SK-N-MC (cell line): ENCODE measurements at regions not wholly inside any gene's neighbourhood (a gene's known extent, or its start where the extent isn't known, plus 50 kb on each side); places are given as distances from the start of the nearest gene placed in this dataset.

ENCODE experiments used
- DNase-seq: peaks from one replicate; pipeline ENCODE4 v3.0.0-alpha.2; 2011; ENCODE audit warnings: low read depth, low spot score
- H3K27ac ChIP-seq: fragments of 200-600 bp; sonication (generic); 2 replicates; pipeline ENCODE4 v1.5.1; 2016; ENCODE audit warnings: mixed run types
- H3K36me3 ChIP-seq: fragments of 200-600 bp; sonication (generic); 2 replicates; pipeline ENCODE4 v1.6.1; 2017; ENCODE audit warnings: antibody characterized with exemption, low read length, mixed read lengths; ENCODE audit not compliant: insufficient read depth
- H3K4me3 ChIP-seq: fragments of 200-600 bp; sonication (generic); 2 replicates; pipeline ENCODE4 v1.5.1; 2016
- H3K9ac ChIP-seq: fragments of 200-600 bp; sonication (generic); 2 replicates; pipeline ENCODE4 v1.8.0; 2017; ENCODE audit warnings: mixed run types, mixed read lengths; ENCODE audit not compliant: insufficient read length
- H3K9me3 ChIP-seq: fragments of 200-600 bp; sonication (generic); 2 replicates; pipeline ENCODE4 v1.6.1; 2017; ENCODE audit warnings: low read depth, mild to moderate bottlenecking, antibody characterized with exemption, low read length, moderate library complexity, mixed read lengths
- EZH2 ChIP-seq: fragments of 200-600 bp; sonication (generic); IDR thresholded peaks from one replicate; pipeline ENCODE4 v1.6.1; 2017; ENCODE audit warnings: antibody characterized with exemption
- FOXP2 ChIP-seq: optimal IDR thresholded peaks from 2 replicates; pipeline ENCODE3; 2011; ENCODE audit warnings: mild to moderate bottlenecking, moderate library complexity; ENCODE audit not compliant: insufficient read depth; ENCODE audit errors: extremely low read length, control extremely low read depth
- POLR2AphosphoS5 ChIP-seq: IDR thresholded peaks from 2 replicates; pipeline ENCODE4 v1.6.1; 2012; ENCODE audit warnings: mild to moderate bottlenecking, low read depth, low read length, borderline replicate concordance

GRCh38 chr11:103680826-103681225 is 355.6 kb upstream of the DDI1 start:
- Histone ChIP-seq H3K4me3 (no peak overlapping the region), H3K9me3 (no peaks in the 10 kb centered on the region), H3K27ac (no peak overlapping the region), H3K9ac (no peak overlapping the region), H3K36me3 (no peaks in the 10 kb centered on the region)
- TF ChIP-seq POLR2AphosphoS5, result no peak
- no peak for TF ChIP-seq FOXP2
- no peak for TF ChIP-seq EZH2
- DNase-seq, result no peak

- no peaks in the 10 kb centered on the region for H3K36me3 ChIP-seq
- no peaks in the 10 kb centered on the region; the same call in 1 of the 2 replicates for H3K9me3 ChIP-seq
- no peak for DNase-seq
- H3K9ac ChIP-seq, result peak overlapping the region; percentile 51
- no peak for TF ChIP-seq FOXP2
- no peak for TF ChIP-seq EZH2
- TF ChIP-seq POLR2AphosphoS5, result no peak
- peak overlapping the region; percentile 20; the same call in 1 of the 2 replicates for H3K27ac ChIP-seq
- peak overlapping the region; percentile 34 for H3K4me3 ChIP-seq
These were observed 354.6 kb upstream of the DDI1 start for GRCh38 chr11:103681855-103682254.

- Histone ChIP-seq H3K36me3 (no peaks in the 10 kb centered on the region), H3K9me3 (no peaks in the 10 kb centered on the region; the same call in 1 of the 2 replicates), H3K4me3 (peak overlapping the region; percentile 34), H3K9ac (peak overlapping the region; percentile 51), H3K27ac (peak overlapping the region; percentile 20; the same call in 1 of the 2 replicates)
- DNase-seq, result peak; percentile 63
- no peak for TF ChIP-seq EZH2
- TF ChIP-seq POLR2AphosphoS5, result no peak; the same call in 1 of the 2 replicates
- no peak for TF ChIP-seq FOXP2
These were observed 353.9 kb upstream of the DDI1 start for GRCh38 chr11:103682318-103683184.

- TF ChIP-seq POLR2AphosphoS5 (no peak), FOXP2 (no peak), EZH2 (no peak)
- Histone ChIP-seq H3K4me3 (no peak overlapping the region), H3K9ac (no peak overlapping the region), H3K9me3 (no peaks in the 10 kb centered on the region; the same call in 1 of the 2 replicates), H3K36me3 (no peaks in the 10 kb centered on the region), H3K27ac (no peak overlapping the region)
- DNase-seq, result no peak
These were observed 352.9 kb upstream of the DDI1 start for GRCh38 chr11:103683576-103683975.

GRCh38 chr11:103688924-103689323 is 347.5 kb upstream of the DDI1 start:
- DNase-seq, result no peak

GRCh38 chr11:103690356-103690755 is 346.1 kb upstream of the DDI1 start:
- H3K9ac ChIP-seq, result no peak overlapping the region
- DNase-seq, result no peak
- H3K27ac ChIP-seq, result no peak overlapping the region
- no peaks in the 10 kb centered on the region; the same call in 1 of the 2 replicates for H3K36me3 ChIP-seq
- H3K4me3 ChIP-seq, result no peak overlapping the region
- H3K9me3 ChIP-seq, result peaks cover 5% of the 10 kb centered on the region; the same call in 1 of the 2 replicates
- TF ChIP-seq POLR2AphosphoS5, result no peak

More at GRCh38 chr11:103688924-103689323, 347.5 kb upstream of the DDI1 start:
- H3K9ac ChIP-seq, result no peak overlapping the region
- TF ChIP-seq EZH2 (no peak), POLR2AphosphoS5 (no peak), FOXP2 (no peak)
- H3K36me3 ChIP-seq, result no peaks in the 10 kb centered on the region; the same call in 1 of the 2 replicates
- H3K4me3 ChIP-seq, result no peak overlapping the region
- no peak overlapping the region for H3K27ac ChIP-seq
- H3K9me3 ChIP-seq, result peaks cover 5% of the 10 kb centered on the region; the same call in 1 of the 2 replicates

GRCh38 chr11:103696123-103696522 is 340.3 kb upstream of the DDI1 start:
- H3K27ac ChIP-seq, result peak overlapping the region; percentile 32
- TF ChIP-seq POLR2AphosphoS5 (no peak), EZH2 (no peak), FOXP2 (no peak)
- H3K4me3 ChIP-seq, result no peak overlapping the region
- no peak overlapping the region for H3K9ac ChIP-seq
- H3K9me3 ChIP-seq, result peaks cover 2% of the 10 kb centered on the region; the same call in 1 of the 2 replicates
- 0 out of 2 replicates have a peak, but pooled peaks cover 6% of the 10 kb centered on the region for H3K36me3 ChIP-seq
- DNase-seq, result no peak

- DNase-seq, result peak; percentile 70
These were observed 337.2 kb upstream of the DDI1 start for GRCh38 chr11:103699216-103699615.

More at GRCh38 chr11:103699216-103699615, 337.2 kb upstream of the DDI1 start:
- Histone ChIP-seq H3K9me3 (peaks cover 2% of the 10 kb centered on the region; the same call in 1 of the 2 replicates), H3K9ac (peak overlapping the region; percentile 59), H3K27ac (peak overlapping the region; percentile 98), H3K4me3 (peak overlapping the region; percentile 49), H3K36me3 (0 out of 2 replicates have a peak, but pooled peaks cover 6% of the 10 kb centered on the region)
- TF ChIP-seq EZH2 (no peak), FOXP2 (no peak), POLR2AphosphoS5 (no peak)
